ENCODE measurements at regions not wholly inside any gene's neighbourhood (a gene's known extent, or its start where the extent isn't known, plus 50 kb on each side); places are given as distances from the start of the nearest gene placed in this dataset.
A peak's percentile ranks its signal among the peaks of the same experiment; 100 is the strongest.

GRCh38 chr18:56326336-56327072 is 311.9 kb downstream of the TXNL1 start:
- no peaks in the 10 kb centered on the region for H3K36me3 Mint-ChIP-seq
- ATAC-seq (no peak), DNase-seq (ENCODE audit: low spot score) (no peak)
- no peak overlapping the region for H3K4me3 Mint-ChIP-seq
- H3K4me1 Mint-ChIP-seq (ENCODE audit: low read depth in 2 of 2) = no peaks in the 10 kb centered on the region
- H3K27ac Mint-ChIP-seq = no peak overlapping the region
- peaks cover 3% of the 10 kb centered on the region for H3K9me3 Mint-ChIP-seq
- H3K27me3 Mint-ChIP-seq = no peaks in the 10 kb centered on the region

- Mint-ChIP-seq H3K36me3 (no peaks in the 10 kb centered on the region), H3K4me1 (ENCODE audit: low read depth in 2 of 2) (no peaks in the 10 kb centered on the region), H3K9me3 (no peaks in the 10 kb centered on the region), H3K4me3 (no peak overlapping the region), H3K27ac (peak overlapping the region in 1 of 2 donors; percentile 57), H3K27me3 (no peaks in the 10 kb centered on the region)
- no peak for ATAC-seq
- DNase-seq (ENCODE audit: low spot score) = no peak
Observed at GRCh38 chr18:56323673-56324072, 314.7 kb downstream of the TXNL1 start.

- no peak for ATAC-seq
- no peak for DNase-seq (ENCODE audit: low spot score)
- Mint-ChIP-seq H3K4me3 (no peak overlapping the region), H3K27me3 (no peaks in the 10 kb centered on the region), H3K36me3 (no peaks in the 10 kb centered on the region), H3K4me1 (ENCODE audit: low read depth in 2 of 2) (no peaks in the 10 kb centered on the region), H3K9me3 (no peaks in the 10 kb centered on the region), H3K27ac (no peak overlapping the region)
Observed at GRCh38 chr18:56322406-56322805, 316.0 kb downstream of the TXNL1 start.

GRCh38 chr18:56321470-56321869 is 316.9 kb downstream of the TXNL1 start:
- no peaks in the 10 kb centered on the region for H3K27me3 Mint-ChIP-seq
- no peaks in the 10 kb centered on the region for H3K9me3 Mint-ChIP-seq
- no peak for ATAC-seq
- H3K4me3 Mint-ChIP-seq = no peak overlapping the region
- no peak overlapping the region for H3K27ac Mint-ChIP-seq
- no peak for DNase-seq (ENCODE audit: low spot score)
- H3K36me3 Mint-ChIP-seq = no peaks in the 10 kb centered on the region
- H3K4me1 Mint-ChIP-seq (ENCODE audit: low read depth in 2 of 2) = no peaks in the 10 kb centered on the region

GRCh38 chr18:56319953-56320352 is 318.4 kb downstream of the TXNL1 start:
- H3K36me3 Mint-ChIP-seq = no peaks in the 10 kb centered on the region
- H3K27ac Mint-ChIP-seq = no peak overlapping the region
- H3K4me3 Mint-ChIP-seq = no peak overlapping the region
- DNase-seq (ENCODE audit: low spot score) (no peak), ATAC-seq (no peak)
- no peaks in the 10 kb centered on the region for H3K9me3 Mint-ChIP-seq
- H3K4me1 Mint-ChIP-seq (ENCODE audit: low read depth in 2 of 2) = no peaks in the 10 kb centered on the region
- H3K27me3 Mint-ChIP-seq = no peaks in the 10 kb centered on the region

- Mint-ChIP-seq H3K4me3 (no peak overlapping the region), H3K9me3 (no peaks in the 10 kb centered on the region), H3K4me1 (ENCODE audit: low read depth in 2 of 2) (no peaks in the 10 kb centered on the region), H3K27me3 (peaks cover 0 to 2% of the 10 kb centered on the region in 2 donors), H3K27ac (no peak overlapping the region), H3K36me3 (no peaks in the 10 kb centered on the region)
- no peak for DNase-seq (ENCODE audit: low spot score)
- no peak for ATAC-seq
Observed at GRCh38 chr18:56316727-56317126, 321.7 kb downstream of the TXNL1 start.

- Mint-ChIP-seq H3K4me3 (no peak overlapping the region), H3K36me3 (no peaks in the 10 kb centered on the region), H3K9me3 (no peaks in the 10 kb centered on the region), H3K27ac (no peak overlapping the region), H3K27me3 (peaks cover 0 to 4% of the 10 kb centered on the region in 2 donors), H3K4me1 (ENCODE audit: low read depth in 2 of 2) (peaks cover 0 to 2% of the 10 kb centered on the region in 2 donors)
- ATAC-seq = no peak
- no peak for DNase-seq (ENCODE audit: low spot score)
Observed at GRCh38 chr18:56315363-56315762, 323.0 kb downstream of the TXNL1 start.

- DNase-seq (ENCODE audit: low spot score) (no peak), ATAC-seq (no peak)
- no peaks in the 10 kb centered on the region for H3K36me3 Mint-ChIP-seq
- H3K27ac Mint-ChIP-seq = no peak overlapping the region
- H3K27me3 Mint-ChIP-seq = peaks cover 0 to 4% of the 10 kb centered on the region in 2 donors
- H3K4me3 Mint-ChIP-seq = no peak overlapping the region
- peaks cover 0 to 2% of the 10 kb centered on the region in 2 donors for H3K4me1 Mint-ChIP-seq (ENCODE audit: low read depth in 2 of 2)
- H3K9me3 Mint-ChIP-seq = no peaks in the 10 kb centered on the region
Observed at GRCh38 chr18:56314396-56314795, 324.0 kb downstream of the TXNL1 start.

- ATAC-seq (no peak), DNase-seq (ENCODE audit: low spot score) (no peak)
- no peak overlapping the region for H3K4me3 Mint-ChIP-seq
- peaks cover 0 to 4% of the 10 kb centered on the region in 2 donors for H3K27me3 Mint-ChIP-seq
- H3K4me1 Mint-ChIP-seq (ENCODE audit: low read depth in 2 of 2) = peaks cover 0 to 2% of the 10 kb centered on the region in 2 donors
- H3K9me3 Mint-ChIP-seq = no peaks in the 10 kb centered on the region
- no peak overlapping the region for H3K27ac Mint-ChIP-seq
- H3K36me3 Mint-ChIP-seq = no peaks in the 10 kb centered on the region
Observed at GRCh38 chr18:56312551-56313335, 325.6 kb downstream of the TXNL1 start.

GRCh38 chr18:56309104-56309503 is 329.3 kb downstream of the TXNL1 start:
- H3K4me3 Mint-ChIP-seq = no peak overlapping the region
- no peaks in the 10 kb centered on the region for H3K9me3 Mint-ChIP-seq
- H3K36me3 Mint-ChIP-seq = no peaks in the 10 kb centered on the region
- ATAC-seq = no peak
- H3K4me1 Mint-ChIP-seq (ENCODE audit: low read depth in 2 of 2) = peaks cover 0 to 2% of the 10 kb centered on the region in 2 donors
- no peak for DNase-seq (ENCODE audit: low spot score)
- H3K27me3 Mint-ChIP-seq = peaks cover 0 to 7% of the 10 kb centered on the region in 2 donors
- no peak overlapping the region for H3K27ac Mint-ChIP-seq

GRCh38 chr18:56307354-56308170 is 330.8 kb downstream of the TXNL1 start:
- Mint-ChIP-seq H3K4me3 (no peak overlapping the region), H3K36me3 (no peaks in the 10 kb centered on the region), H3K4me1 (ENCODE audit: low read depth in 2 of 2) (peaks cover 0 to 2% of the 10 kb centered on the region in 2 donors), H3K27ac (no peak overlapping the region), H3K27me3 (peaks cover 0 to 5% of the 10 kb centered on the region in 2 donors), H3K9me3 (no peaks in the 10 kb centered on the region)
- DNase-seq (ENCODE audit: low spot score) (no peak), ATAC-seq (no peak)

- Mint-ChIP-seq H3K4me1 (ENCODE audit: low read depth in 2 of 2) (peaks cover 0 to 2% of the 10 kb centered on the region in 2 donors), H3K27me3 (peaks cover 0 to 5% of the 10 kb centered on the region in 2 donors), H3K27ac (no peak overlapping the region), H3K4me3 (no peak overlapping the region), H3K9me3 (no peaks in the 10 kb centered on the region), H3K36me3 (no peaks in the 10 kb centered on the region)
- no peak for DNase-seq (ENCODE audit: low spot score)
- ATAC-seq = no peak
Observed at GRCh38 chr18:56306797-56307196, 331.6 kb downstream of the TXNL1 start.

GRCh38 chr18:56305583-56305982 is 332.8 kb downstream of the TXNL1 start:
- Mint-ChIP-seq H3K4me3 (no peak overlapping the region), H3K36me3 (no peaks in the 10 kb centered on the region), H3K4me1 (ENCODE audit: low read depth in 2 of 2) (no peaks in the 10 kb centered on the region), H3K27ac (no peak overlapping the region), H3K9me3 (peaks cover 4% of the 10 kb centered on the region), H3K27me3 (peaks cover 0 to 3% of the 10 kb centered on the region in 2 donors)
- ATAC-seq (no peak), DNase-seq (ENCODE audit: low spot score) (no peak)

GRCh38 chr18:56302156-56302555 is 336.2 kb downstream of the TXNL1 start:
- H3K4me1 Mint-ChIP-seq (ENCODE audit: low read depth in 2 of 2) = no peaks in the 10 kb centered on the region
- no peak for ATAC-seq
- no peak overlapping the region for H3K27ac Mint-ChIP-seq
- DNase-seq (ENCODE audit: low spot score) = no peak
- H3K27me3 Mint-ChIP-seq = peaks cover 0 to 3% of the 10 kb centered on the region in 2 donors
- H3K36me3 Mint-ChIP-seq = no peaks in the 10 kb centered on the region
- peaks cover 8% of the 10 kb centered on the region for H3K9me3 Mint-ChIP-seq
- no peak overlapping the region for H3K4me3 Mint-ChIP-seq
